Esophagus squamous epithelium (tissue), 5 donors: ENCODE measurements at regions not wholly inside any gene's neighbourhood (a gene's known extent, or its start where the extent isn't known, plus 50 kb on each side); places are given as distances from the start of the nearest gene placed in this dataset.
"Not testable (repeated sequence)": the region's sequence is repeated elsewhere in the genome, so short reads cannot be mapped to it uniquely, and the experiment has no call there.

Experiments
- DNase-seq: peaks from one replicate; lab custom pipeline; 2025; lab: John Stamatoyannopoulos, UW
- H3K27ac ChIP-seq, 4 donors: fragments of 200-600 bp; sonication (generic); one replicate each; pipeline ENCODE4 v1.5.1; 2016 to 2019; ENCODE audit warnings: mild to moderate bottlenecking in 1 of 4
- H3K27me3 ChIP-seq, 4 donors: fragments of 200-600 bp; sonication (generic); 1 replicate in 3 of 4; 2 replicates in 1 of 4; pipeline versions ENCODE4 v1.5.1 to v1.6.0; 2017 to 2021; ENCODE audit warnings: antibody characterized with exemption in 1 of 4
- H3K36me3 ChIP-seq, 3 donors: fragments of 200-600 bp; sonication (generic); one replicate each; pipeline ENCODE4 v1.5.1; 2016 to 2019
- H3K4me1 ChIP-seq, 3 donors: fragments of 200-600 bp; sonication (generic); one replicate each; pipeline ENCODE4 v1.5.1; 2017 to 2019
- H3K4me3 ChIP-seq, 4 donors: fragments of 200-600 bp; sonication (generic); 1 replicate in 3 of 4; 2 replicates in 1 of 4; pipeline ENCODE4 v1.5.1; 2016 to 2019; ENCODE audit warnings: mild to moderate bottlenecking in 2 of 4, moderate library complexity in 1 of 4
- H3K9me3 ChIP-seq, 3 donors: fragments of 200-600 bp; sonication (generic); one replicate each; pipeline ENCODE4 v1.5.1; 2016 to 2019
- WGBS, 2 donors: methylation state at CpG; one replicate each; pipeline ENCODE4 v1.1.5; 2018; 5-methylcytosine and 5-hydroxymethylcytosine counted together
- intact Hi-C: fragments of 100-400 bp; cut with DNase I; formaldehyde crosslinking; loops from one replicate; pipeline ENCODE4 v1.15.0; 2022
- donor health status: DM: yes; HTN: yes; CAD: no.

GRCh38 chrX:63233013-63233412 is 118.1 kb downstream of the SPIN4 start:
- H3K27me3 ChIP-seq, H3K4me3 ChIP-seq, intact Hi-C loops, H3K9me3 ChIP-seq, H3K27ac ChIP-seq, DNase-seq, H3K4me1 ChIP-seq, H3K36me3 ChIP-seq: not testable (repeated sequence)
- no CpG with 5 or more reads among the region's 10 CpGs for WGBS, 2 donors

GRCh38 chrX:63218202-63218601 is 132.9 kb downstream of the SPIN4 start:
- H3K9me3 ChIP-seq, DNase-seq, H3K36me3 ChIP-seq, H3K27me3 ChIP-seq, H3K4me1 ChIP-seq, intact Hi-C loops, H3K4me3 ChIP-seq, H3K27ac ChIP-seq: not testable (repeated sequence)
- WGBS, 2 donors: no CpG with 5 or more reads among the region's 1 CpG

GRCh38 chrX:63217549-63217948 is 133.6 kb downstream of the SPIN4 start:
- intact Hi-C loops: not testable (repeated sequence)

GRCh38 chrX:63209645-63210044 is 141.5 kb downstream of the SPIN4 start:
- H3K27me3 ChIP-seq, H3K27ac ChIP-seq, H3K4me1 ChIP-seq, H3K36me3 ChIP-seq, intact Hi-C loops, H3K4me3 ChIP-seq, DNase-seq, H3K9me3 ChIP-seq: not testable (repeated sequence)
- WGBS, 2 donors: no CpG with 5 or more reads among the region's 1 CpG

More at GRCh38 chrX:63217549-63217948, 133.6 kb downstream of the SPIN4 start:
- H3K36me3 ChIP-seq, DNase-seq, H3K4me3 ChIP-seq, H3K9me3 ChIP-seq, H3K27me3 ChIP-seq, H3K27ac ChIP-seq, H3K4me1 ChIP-seq: not testable (repeated sequence)
- no CpG with 5 or more reads among the region's 1 CpG for WGBS, 2 donors

- no CpG with 5 or more reads among the region's 4 CpGs for WGBS, 2 donors
- H3K4me1 ChIP-seq, DNase-seq, intact Hi-C loops, H3K9me3 ChIP-seq, H3K4me3 ChIP-seq, H3K27me3 ChIP-seq, H3K27ac ChIP-seq, H3K36me3 ChIP-seq: not testable (repeated sequence)
Observed at GRCh38 chrX:63209128-63209527, 142.0 kb downstream of the SPIN4 start.

- WGBS, 2 donors: no CpG with 5 or more reads among the region's 7 CpGs
- H3K27me3 ChIP-seq, H3K4me3 ChIP-seq, H3K27ac ChIP-seq, intact Hi-C loops, H3K9me3 ChIP-seq, H3K4me1 ChIP-seq, DNase-seq, H3K36me3 ChIP-seq: not testable (repeated sequence)
Observed at GRCh38 chrX:63204266-63205074, 146.7 kb downstream of the SPIN4 start.

- intact Hi-C loops: not testable (repeated sequence)
- WGBS, 2 donors: no CpG with 5 or more reads among the region's 4 CpGs
Observed at GRCh38 chrX:63201987-63202386, 149.1 kb downstream of the SPIN4 start.

GRCh38 chrX:63198693-63199092 is 152.4 kb downstream of the SPIN4 start:
- H3K27me3 ChIP-seq, H3K9me3 ChIP-seq, H3K36me3 ChIP-seq, H3K4me1 ChIP-seq, H3K4me3 ChIP-seq, DNase-seq, H3K27ac ChIP-seq, intact Hi-C loops: not testable (repeated sequence)
- no CpG with 5 or more reads among the region's 3 CpGs for WGBS, 2 donors

More at GRCh38 chrX:63201987-63202386, 149.1 kb downstream of the SPIN4 start:
- H3K36me3 ChIP-seq, H3K27ac ChIP-seq, H3K4me1 ChIP-seq, H3K4me3 ChIP-seq, H3K27me3 ChIP-seq, H3K9me3 ChIP-seq, DNase-seq: not testable (repeated sequence)

GRCh38 chrX:63192366-63193041 is 158.6 kb downstream of the SPIN4 start:
- H3K4me1 ChIP-seq, H3K27me3 ChIP-seq, H3K4me3 ChIP-seq, H3K27ac ChIP-seq, H3K36me3 ChIP-seq, H3K9me3 ChIP-seq, intact Hi-C loops, DNase-seq: not testable (repeated sequence)
- WGBS, 2 donors: 100% methylated on average over 1 of the region's 29 CpGs; no CpG with 5 or more reads in 1 of the 2 donors
